ENCODE measurements at regions not wholly inside any gene's neighbourhood (a gene's known extent, or its start where the extent isn't known, plus 50 kb on each side); places are given as distances from the start of the nearest gene placed in this dataset.
A peak's percentile ranks its signal among the peaks of the same experiment; 100 is the strongest.

DNA sequence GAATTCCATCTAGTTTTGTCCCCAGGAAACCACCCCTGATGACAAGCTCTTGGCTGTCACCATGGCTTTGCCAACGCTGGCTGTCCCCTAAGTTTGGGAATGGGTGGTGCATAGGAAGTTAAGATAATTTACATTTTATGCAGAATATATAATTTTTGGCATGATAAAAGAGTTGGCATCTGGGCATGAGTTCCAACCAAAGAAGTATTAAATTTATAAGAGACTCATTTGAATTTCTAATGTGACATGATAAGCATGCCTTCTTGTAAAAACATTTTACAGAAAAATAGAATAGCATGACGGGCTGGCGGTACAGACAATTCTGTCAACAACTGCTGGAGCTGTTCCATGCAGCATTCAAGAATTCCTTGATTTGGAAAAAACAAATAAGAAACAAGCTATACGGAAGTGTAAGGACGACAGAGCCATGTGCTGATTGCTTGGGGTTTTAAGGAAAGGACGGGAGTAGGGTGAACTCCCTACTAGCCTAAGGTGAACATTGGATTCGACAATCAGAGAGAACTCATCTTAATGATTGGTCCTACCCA is 106.8 kb upstream of the C1orf21 start:
- DNase-seq = no peak

DNA sequence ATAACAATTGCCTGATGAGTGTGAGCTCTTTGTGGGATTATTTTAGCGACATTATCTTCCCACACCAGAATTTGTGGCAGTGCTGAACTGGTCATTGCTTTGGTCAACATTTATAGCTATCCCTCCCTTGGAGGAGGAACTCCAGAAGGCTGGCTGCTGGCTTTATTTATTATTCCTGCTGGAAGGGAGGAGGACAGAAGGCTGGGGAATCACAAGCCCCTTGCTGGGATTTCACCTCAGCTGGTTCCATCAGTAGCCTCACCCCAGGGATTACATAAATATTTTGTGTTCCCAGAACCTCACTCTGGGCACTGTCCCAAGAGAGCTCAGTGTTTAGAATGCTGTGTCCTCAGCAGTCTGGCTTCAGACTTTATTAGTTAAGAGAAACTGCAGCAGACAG is 102.8 kb upstream of the C1orf21 start:
- no peak for DNase-seq

DNA sequence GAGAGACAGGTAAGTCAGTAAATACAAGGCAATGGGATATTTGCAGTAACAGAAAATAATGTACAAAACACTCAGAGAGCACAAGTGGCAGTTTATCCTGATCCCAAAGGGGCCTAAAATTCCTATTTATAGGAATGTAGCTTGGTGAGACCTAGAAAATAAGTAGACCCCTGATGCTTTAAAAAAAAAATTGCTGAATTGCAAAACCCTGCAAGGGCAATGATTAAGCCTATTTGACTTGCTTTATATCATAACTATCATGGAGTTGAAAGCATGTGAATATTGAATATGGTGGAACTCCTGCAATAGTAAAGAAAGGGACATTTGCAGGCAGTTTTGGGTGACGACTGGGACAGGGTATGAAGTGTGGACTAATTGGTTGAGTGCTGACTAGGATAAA is 101.9 kb upstream of the C1orf21 start:
- DNase-seq = no peak

DNA sequence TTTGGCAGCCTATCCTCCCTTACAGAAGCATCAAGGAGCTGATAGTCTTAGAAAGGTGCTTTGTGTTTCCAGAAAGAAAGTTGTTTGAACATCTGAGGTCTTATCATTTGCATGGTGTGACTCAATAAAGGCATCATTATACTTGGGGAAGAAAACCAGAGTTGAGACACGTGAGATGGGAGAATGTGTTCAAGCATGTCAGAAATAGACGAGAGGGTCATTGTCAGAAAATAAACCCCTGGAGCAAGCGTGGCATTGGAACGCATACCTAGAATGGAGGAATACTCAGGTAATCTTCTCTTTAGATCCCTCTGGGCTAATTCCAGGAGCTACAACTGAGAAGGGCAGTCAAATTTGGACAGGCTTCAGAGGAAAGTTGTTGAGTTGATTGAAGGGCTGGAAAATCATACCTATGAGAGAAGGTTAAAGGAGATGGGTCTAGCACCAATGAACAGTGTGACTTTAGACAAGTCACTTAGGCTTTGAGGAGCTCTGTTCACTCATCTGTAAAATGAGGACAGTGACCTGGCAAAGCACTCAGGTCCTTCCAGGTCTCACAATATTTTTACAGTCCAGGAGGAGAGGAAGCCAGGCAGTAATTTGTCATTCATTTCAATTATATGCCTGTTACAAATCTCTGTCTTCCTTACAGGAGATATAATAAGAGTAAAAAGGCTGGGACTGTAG is 101.3 kb upstream of the C1orf21 start:
- no peak for DNase-seq

DNA sequence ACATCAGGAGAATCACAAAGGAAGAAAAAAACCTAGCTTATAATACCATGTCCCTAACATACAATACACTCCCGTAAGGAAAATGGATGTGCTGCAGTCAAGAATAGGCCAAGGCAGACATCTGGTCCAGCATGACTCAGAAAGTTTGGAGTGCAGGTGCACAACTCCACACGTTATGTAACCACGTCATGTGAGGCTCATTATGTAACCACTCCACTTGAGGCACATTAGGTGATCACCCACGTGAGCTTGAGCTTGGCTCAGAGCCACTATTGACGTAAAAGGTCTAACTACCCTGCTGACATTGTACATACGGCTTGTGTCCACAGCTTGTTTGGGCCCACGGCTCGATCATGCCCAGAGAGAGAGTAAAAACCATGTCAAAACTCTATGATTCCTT is 99.8 kb upstream of the C1orf21 start:
- DNase-seq = peak; percentile 9

DNA sequence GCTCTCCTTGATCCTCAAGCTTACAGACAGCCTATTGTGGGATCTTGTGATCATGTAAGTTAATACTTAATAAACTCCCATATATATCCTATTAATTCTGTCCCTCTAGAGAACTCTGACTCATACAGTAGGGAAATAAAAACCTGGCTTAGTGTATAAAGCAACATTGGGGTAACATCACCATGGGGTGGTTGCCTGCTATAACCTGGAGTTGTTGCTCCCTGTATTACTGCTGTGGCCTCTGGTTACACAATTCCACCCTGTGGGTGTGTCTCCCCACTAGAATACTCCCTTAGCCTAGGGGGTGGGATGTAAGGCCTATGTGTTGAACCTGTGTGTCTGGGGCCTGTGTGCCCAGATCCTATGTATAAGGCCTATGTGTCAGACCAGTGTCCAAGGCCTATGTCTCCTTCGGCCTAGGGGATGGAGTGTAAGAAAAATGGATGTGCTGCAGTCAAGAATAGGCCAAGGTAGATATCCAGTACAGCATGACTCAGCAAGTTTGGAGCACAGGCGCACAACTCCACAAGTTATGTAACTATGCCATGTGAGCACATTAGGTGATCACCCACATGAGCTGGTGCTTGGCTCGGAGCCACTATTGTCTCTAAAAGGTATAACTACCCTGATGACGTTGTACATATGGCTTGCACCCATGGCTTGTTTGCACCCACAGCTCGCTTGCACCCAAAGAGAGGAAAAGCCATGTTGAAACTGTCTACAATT is 96.8 kb upstream of the C1orf21 start:
- DNase-seq = no peak

DNA sequence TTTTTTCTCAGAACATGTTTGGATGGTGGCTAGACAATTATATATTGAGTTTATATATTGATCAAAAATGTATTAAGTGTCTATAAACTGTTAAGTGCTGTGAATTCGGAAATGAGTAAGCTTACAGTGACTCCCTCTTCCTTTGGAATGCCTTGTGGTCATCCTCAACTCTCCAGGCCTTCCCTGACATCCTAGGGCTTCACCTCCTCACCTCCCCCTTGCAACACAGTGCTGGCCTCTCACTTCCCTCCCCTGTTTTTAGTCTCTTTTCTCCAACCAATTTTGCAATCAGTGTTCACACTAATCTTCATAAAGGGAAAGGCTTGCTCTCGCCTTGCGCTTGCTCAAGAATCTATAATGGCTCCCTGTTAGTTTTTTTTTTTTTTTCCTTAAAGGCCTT is 95.1 kb upstream of the C1orf21 start:
- DNase-seq = no peak

DNA sequence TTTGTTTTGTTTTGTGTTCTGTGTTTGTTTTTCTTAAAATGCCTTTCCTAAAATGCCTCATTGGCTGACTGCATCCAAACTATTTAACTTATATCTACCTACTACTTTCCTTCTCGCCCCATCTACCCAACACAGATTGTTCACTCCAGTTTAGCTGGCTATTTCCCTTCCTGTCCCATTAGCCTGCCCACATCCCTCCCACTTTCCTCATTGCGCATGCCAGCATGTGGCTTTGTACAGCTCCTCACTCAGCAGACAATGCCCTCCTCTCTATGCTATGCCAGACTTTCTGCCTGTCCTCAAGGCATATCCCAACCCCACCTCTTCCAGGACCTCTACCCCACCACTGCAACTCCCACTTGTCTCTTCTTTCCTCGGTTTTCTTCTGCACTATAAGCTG is 94.7 kb upstream of the C1orf21 start:
- no peak for DNase-seq

DNA sequence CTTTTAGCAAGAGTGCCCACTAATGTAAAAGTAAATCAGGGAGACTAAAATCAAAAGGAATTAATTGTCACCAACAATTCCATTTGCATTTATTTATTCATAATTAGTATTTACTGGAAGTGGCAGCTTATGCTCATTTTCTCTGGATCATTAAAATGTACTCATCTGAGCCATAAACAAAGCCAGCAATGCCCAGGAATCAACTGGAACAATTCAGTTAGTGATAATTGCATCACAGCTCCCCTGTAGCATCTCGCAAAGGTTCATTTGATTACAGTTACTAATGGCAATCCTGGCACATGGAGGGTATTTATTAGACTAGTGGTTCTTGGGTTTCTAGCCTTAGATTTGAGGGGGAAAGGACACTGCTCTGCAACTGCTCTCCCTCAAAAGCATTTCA is 92.7 kb upstream of the C1orf21 start:
- DNase-seq = no peak

DNA sequence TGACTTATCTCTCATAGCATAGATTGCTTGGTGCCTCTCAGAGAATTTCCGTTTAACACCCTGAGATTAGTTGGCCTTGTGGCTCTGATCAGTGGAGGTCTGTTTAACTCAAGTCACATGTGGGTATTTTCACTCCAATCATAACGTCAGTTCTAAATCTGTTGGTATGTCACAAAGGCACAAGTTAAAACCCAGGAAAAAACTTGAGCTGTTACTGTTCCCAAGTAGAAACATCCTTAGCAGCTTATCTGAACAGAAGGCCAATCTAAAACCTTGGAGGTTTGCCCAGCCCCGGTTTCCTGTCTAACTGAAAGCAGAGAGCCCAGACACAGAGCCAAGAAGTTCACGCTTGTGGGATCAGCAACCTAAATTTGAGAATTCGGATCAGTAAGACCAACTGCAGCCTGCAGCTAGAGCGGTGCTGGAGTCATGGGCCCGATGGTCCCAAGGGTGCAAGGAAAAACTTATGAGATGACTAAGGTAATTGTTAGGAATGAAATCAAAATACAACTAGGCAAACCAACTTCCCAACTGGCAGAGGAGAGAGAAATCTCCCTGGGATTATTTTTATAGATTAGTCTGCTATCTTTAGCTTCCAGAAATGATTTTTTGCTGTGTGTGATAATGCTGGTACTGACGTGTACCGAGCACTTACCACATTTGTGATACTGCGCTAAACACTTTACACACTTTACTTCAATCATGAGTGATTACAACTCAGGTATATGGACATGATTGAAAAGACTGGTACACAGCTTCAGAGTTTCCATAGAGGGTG is 90.2 kb upstream of the C1orf21 start:
- peak; percentile 93 for DNase-seq

DNA sequence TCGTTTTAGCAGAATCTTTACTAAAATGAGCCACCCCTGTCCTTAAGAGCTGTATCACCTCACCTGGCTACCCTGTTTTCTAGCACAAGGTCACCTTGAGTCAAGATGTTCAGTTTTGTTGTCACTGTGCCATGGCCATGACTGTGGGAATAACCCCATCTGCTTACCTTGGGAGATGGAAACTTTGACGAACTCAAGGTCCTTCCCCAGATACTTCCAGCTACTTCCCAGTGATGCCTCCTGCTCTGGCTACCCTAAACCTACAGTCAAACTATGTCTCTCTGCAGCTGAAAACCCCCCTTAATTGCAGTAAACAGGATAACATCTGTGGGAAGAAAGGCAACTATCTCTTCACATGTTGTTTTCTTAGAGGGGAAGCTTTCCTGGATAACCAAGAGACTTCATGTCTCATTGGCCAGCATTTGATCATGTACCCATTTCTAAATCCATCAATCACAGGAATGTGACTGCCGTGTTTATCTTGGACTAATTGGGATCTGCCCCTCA is 89.5 kb upstream of the C1orf21 start:
- peak; percentile 32 for DNase-seq

DNA sequence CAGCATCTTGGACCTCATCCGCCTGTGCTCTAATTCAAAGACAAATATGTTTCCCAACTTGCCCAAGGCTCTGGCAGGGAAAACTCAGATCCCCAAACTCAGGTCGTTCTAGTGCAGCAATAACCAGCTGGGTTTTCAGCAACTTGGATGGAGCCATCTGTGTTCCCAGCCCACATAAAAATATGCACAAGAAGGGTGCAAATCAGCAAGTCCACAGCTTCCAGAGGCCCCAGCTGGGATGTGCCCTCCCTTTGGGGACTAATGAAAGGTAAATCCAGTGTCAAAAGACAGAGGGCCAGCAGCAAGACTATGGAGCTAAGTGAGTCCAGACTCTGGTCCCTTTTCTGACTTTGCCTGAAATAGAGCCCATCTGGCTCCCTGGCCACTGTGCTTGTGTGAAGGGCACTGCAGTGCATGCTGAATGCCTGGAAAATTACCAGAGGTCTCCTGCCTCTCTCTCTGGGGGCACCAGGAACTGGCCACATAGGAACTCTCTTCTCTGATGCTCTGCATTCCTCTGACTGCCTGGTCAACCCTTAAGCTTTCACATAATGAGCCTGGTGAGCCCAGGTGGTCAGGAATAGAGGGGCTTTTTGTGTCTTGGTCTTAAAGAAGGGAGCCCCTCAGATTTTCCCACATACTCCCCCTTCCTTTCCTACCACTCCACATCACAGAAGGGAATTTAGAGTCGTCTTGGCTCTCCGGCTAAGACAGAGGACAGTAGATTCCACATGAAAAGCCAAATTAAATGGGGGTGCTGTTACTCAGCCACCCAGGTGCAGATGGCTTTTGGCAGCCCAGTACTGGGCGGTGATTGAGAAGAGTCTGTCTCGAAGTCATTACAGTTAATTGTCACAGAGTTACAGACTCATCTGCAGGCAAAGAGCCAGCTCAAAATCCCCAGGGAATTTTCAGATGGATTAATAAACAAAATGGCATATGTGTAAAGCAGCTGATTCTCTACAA is 88.1 kb upstream of the C1orf21 start:
- no peak for DNase-seq

DNA sequence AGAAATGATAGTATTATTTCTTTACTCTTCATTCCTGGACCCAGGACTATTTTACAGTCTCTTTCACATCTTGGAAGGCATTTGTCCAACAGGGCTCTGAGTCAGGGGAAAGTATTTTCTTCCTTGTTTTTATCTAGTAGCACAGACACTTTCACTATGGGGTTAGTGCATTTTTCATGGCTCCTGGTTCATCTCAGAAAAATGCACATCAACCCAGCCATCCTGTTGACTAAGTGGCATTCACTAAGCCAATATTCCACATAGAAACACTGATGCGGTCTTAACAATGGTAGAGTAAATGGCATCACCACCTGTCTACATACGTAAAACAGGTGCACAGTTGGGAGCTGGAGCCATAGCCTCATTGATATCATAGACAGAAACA is 87.4 kb upstream of the C1orf21 start:
- peak; percentile 8 for DNase-seq

DNA sequence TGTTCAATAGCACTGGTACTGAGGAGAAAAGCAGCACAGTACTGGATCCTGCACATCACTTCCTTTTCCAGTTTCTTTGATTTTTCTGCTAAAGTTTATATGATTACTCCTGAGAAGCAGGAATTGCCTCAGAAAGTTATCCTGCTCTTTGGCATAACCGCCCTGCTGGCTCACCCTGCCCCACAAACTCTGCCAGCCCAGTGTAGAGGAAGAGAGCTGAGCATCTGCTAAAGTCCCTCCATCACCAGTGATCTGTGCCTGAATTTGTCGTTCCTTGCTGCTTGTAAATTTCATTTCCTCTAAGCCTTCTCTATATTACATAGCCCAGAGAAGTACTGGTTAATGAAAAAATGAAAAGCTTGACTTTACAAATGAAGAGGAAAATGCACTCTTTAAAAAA is 87.0 kb upstream of the C1orf21 start:
- DNase-seq = no peak

DNA sequence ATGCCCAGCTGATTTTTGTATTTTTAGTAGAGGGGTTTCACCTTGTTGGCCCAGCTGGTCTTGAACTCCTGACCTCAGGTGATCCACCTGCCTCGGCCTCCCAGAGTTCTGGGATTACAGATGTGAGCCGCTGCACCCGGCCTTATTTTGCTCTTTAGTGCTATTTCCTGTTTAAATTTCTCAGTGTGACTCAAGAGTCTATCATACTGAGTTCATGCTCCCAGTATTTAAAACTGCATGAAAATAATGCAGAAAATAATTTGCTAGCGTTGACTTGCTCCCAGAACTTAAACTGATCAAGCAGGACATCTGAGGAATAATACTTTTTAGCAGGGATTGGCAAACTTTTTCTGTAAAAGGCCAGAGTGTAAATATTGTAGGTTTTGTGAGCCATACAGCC is 86.4 kb upstream of the C1orf21 start:
- no peak for DNase-seq

DNA sequence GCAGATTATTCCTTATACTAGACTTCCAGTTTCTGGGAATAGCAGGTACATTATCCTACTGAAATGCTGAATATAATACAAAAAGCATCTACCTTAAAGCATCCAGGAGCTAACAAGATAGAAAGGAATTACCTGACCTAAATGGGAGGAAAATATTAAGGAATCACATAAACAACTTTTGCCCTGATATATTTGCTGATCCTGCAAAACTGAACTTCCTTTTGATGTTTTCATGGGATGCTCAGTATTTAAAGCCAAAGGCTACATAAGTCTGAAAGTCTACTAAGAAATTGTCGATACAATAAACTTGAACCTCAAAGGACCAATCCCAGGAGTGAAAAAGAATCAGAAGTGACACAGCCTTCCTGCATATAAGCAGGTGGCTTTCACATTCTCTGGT is 85.6 kb upstream of the C1orf21 start:
- no peak for DNase-seq

DNA sequence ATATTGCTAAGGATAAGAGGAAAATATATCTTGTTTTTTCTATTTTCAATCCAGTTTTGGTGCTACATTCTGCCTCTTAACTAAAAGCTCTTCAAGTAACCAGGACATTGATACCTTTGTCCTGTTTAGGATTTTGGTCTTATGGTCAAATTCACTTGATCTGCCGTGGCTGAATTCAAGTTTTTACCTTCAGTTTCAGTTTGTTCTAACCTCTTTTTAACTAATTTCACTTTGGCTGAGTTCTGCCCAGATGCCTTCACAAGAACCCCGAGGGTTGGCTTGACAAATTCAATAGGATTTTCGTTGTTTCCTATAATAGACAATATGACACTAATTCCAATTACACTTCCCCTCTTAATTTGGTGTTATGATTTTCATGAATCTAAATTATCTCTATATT is 84.5 kb upstream of the C1orf21 start:
- no peak for DNase-seq

DNA sequence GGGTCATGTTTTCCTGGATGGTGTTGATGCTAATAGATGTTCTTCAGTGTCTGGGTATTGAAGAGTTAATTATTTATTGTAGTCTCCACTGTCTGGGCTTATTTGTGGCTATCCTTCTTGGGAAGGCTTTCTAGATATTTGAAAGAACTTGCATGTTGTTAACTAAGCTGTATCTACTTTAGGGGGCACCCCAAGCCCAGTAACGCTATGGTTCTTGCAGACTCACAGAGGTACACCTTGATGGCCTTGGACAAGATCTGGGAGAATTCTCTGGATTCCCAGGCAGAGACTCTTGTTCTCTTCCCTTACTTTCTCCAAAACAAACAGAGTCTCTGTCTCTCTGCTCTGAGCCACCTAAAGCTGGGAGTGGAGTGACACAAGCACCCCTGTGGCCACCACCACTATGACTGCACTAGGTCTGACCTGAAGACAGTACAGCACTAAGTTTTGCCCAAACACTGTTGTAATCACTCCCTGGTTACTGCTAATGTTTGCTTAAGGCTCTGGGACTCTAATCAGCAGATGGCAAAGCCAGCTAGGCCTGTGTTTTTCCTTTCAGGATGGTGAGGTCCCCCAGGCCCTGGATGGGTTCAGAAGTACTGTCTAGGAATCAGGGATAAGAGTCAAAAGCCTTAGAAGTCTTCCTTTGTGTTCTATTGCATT is 76.5 kb upstream of the C1orf21 start:
- DNase-seq = no peak

DNA sequence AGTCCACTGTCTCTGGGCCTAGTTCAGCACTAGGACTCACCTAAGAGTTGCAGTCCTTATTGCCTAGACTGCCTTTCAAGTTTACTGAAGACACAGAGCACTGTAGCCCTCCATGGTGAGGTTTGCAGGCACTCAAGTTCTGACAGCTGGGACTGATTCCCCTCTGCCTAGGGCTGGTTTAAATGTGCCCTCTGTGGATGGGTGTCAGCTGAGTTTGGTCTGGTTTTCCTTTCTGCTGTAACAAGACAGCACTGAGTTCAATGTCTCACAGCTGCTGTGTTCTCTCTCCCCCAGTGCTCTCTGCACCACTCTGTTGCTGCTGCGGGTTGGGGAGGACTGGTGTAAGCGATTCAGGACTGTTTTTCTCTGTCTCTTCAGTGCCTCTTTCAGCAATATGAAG is 75.2 kb upstream of the C1orf21 start:
- no peak for DNase-seq

DNA sequence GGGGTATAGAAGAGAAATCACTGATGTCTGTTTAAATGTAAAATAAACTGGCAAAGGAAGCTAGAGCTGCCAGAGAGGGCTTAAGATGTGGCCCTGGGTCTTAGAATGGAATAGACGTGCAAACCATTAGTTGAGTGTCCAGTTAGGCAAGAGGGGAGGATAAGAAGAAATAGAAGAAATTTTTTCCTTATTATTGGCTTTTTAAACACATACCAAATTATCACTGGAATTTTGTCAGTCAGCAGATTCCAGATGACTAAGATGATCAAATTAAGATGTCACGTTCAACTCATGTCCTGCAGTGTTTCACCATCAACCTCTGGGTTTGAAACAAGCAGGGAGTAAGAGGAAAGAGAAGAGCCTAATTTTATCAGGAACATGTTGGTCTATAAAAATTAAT is 71.6 kb upstream of the C1orf21 start:
- no peak for DNase-seq

DNA sequence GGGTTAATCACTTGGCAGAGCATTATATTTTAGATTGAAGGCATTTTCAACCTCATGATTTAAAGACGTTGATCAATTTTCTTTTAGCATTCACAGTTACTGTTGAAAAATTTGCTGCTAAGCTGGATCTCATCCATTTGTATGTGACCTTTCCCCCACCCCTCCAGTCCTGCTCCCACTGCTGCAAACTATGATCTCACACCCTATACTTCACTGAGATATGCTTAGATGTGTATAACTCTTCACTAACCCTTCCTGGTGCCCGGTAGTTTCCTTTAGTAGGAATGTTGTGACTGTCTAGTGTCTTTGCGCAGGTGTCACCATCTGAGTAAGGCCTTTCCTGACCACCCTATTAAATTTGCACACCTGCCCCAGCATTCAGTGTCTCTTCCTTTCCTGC is 67.0 kb upstream of the C1orf21 start:
- no peak for DNase-seq

DNA sequence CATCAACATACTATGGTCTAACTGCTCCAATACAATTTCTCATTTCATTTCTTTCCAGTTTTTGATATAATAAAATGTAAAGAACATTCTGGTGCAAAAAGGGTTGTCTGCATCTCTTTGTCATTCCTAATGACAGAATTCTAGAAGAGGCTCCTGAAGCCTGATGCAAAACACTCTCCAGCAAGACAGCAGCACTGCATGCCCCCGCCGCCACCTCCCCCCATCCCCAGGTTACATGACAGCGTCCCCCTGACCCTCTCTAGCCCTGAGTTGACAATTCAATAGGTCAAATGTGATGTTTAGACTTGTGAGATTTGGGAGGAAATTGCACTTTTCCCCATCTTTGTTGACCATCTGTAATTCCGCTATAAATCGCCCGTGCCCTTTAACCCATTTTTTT is 64.6 kb upstream of the C1orf21 start:
- no peak for DNase-seq
